Neural progenitor cell (in vitro differentiated cells): ENCODE measurements at regions not wholly inside any gene's neighbourhood (a gene's known extent, or its start where the extent isn't known, plus 50 kb on each side); places are given as distances from the start of the nearest gene placed in this dataset.
A peak's percentile ranks its signal among the peaks of the same experiment; 100 is the strongest.

Experiments used
- DNase-seq: peaks from one replicate; pipeline ENCODE4 v3.0.0-alpha.2; 2016; ENCODE audit warnings: low spot score
- H2AFZ ChIP-seq: fragments of 200-600 bp; sonication (generic); replicated peaks from 2 replicates; pipeline ENCODE4 v1.6.1; 2016; ENCODE audit warnings: antibody characterized with exemption
- H3F3A ChIP-seq: fragments of 200-600 bp; sonication (generic); 2 replicates; pipeline ENCODE4 v1.6.1; 2016; ENCODE audit warnings: antibody characterized with exemption, low read depth
- H3K27ac ChIP-seq: fragments of 200-600 bp; sonication (generic); 2 replicates; pipeline ENCODE4 v1.5.1; 2016; ENCODE audit warnings: mild to moderate bottlenecking
- H3K27me3 ChIP-seq: fragments of 200-600 bp; sonication (generic); 2 replicates; pipeline ENCODE4 v1.6.1; 2016; ENCODE audit warnings: mild to moderate bottlenecking, moderate library complexity
- H3K36me3 ChIP-seq: fragments of 200-600 bp; sonication (generic); 2 replicates; pipeline ENCODE4 v1.5.1; 2016
- H3K4me1 ChIP-seq: fragments of 200-600 bp; sonication (generic); 2 replicates; pipeline ENCODE4 v1.6.1; 2016; ENCODE audit warnings: mixed run types
- H3K4me2 ChIP-seq: fragments of 200-600 bp; sonication (generic); 2 replicates; pipeline ENCODE4 v1.6.1; 2016
- H3K4me3 ChIP-seq: fragments of 200-600 bp; sonication (generic); 2 replicates; pipeline ENCODE4 v1.5.1; 2016
- H3K79me2 ChIP-seq: fragments of 200-600 bp; sonication (generic); 2 replicates; pipeline ENCODE4 v1.6.1; 2016; ENCODE audit warnings: low read depth
- H3K9ac ChIP-seq: fragments of 200-600 bp; sonication (generic); 2 replicates; pipeline ENCODE4 v1.6.1; 2016
- H3K9me3 ChIP-seq: fragments of 200-600 bp; sonication (generic); 2 replicates; pipeline ENCODE4 v1.5.1; 2016; ENCODE audit warnings: low read depth
- H4K20me1 ChIP-seq: fragments of 200-600 bp; sonication (generic); 2 replicates; pipeline ENCODE4 v1.6.1; 2016; ENCODE audit warnings: low read depth
- H3K27ac Mint-ChIP-seq: 3 replicates; pipeline ENCODE4 v1.8.0; 2021; ENCODE audit warnings: mixed read lengths
- H3K27me3 Mint-ChIP-seq: 2 replicates; pipeline ENCODE4 v1.8.0; 2022; ENCODE audit warnings: low read depth, mild to moderate bottlenecking, inconsistent platforms, moderate library complexity, mixed read lengths; ENCODE audit not compliant: insufficient read depth
- H3K36me3 Mint-ChIP-seq: 3 replicates; pipeline ENCODE4 v1.8.0; 2021; ENCODE audit warnings: mixed read lengths
- H3K4me1 Mint-ChIP-seq: 3 replicates; pipeline ENCODE4 v1.8.0; 2021; ENCODE audit warnings: mixed read lengths
- H3K4me3 Mint-ChIP-seq: 3 replicates; pipeline ENCODE4 v1.8.0; 2021; ENCODE audit warnings: mild to moderate bottlenecking, moderate library complexity, mixed read lengths
- H3K9me3 Mint-ChIP-seq: 3 replicates; pipeline ENCODE4 v1.8.0; 2020; ENCODE audit warnings: mixed read lengths
- EZH2 ChIP-seq: fragments of 200-600 bp; sonication (generic); IDR thresholded peaks from 2 replicates; pipeline ENCODE4 v1.6.1; 2017; ENCODE audit warnings: antibody characterized with exemption, mild to moderate bottlenecking, moderate library complexity
- EZH2phosphoT487 ChIP-seq: fragments of 200-600 bp; sonication (generic); IDR thresholded peaks from 2 replicates; pipeline ENCODE4 v1.6.1; 2017; ENCODE audit warnings: antibody characterized with exemption
- TF ChIP-seq, protein P1 (sequence below): fragments of 200-600 bp; sonication (generic); IDR thresholded peaks from 2 replicates; pipeline ENCODE4 v1.5.1; 2017; ENCODE audit warnings: antibody characterized with exemption, mild to moderate bottlenecking

DNA sequence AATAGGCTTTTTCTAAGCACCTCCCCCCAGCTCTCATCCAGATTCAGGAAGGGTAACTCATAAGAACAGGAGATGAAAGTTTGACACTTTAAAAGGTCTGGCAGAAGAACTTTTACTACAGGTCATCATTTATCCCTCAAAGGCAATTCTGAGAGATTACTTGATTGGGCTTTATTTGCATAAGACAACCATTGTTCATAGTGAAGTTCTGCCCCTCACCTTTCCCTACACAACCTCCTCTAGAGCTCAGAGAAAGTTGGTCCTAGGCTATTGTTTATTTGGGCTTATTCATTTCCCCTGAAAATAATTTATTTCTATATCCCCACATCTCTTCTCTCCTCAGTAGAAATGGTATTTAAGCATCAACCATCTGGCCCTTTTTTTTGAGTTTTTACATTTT is 568.4 kb downstream of the ZNF608 start:
- no peak overlapping the region for H3K27ac ChIP-seq
- H3K36me3 ChIP-seq = no peaks in the 10 kb centered on the region
- peaks cover 19% of the 10 kb centered on the region for H3F3A ChIP-seq
- H3K27me3 ChIP-seq = no peaks in the 10 kb centered on the region
- no peaks in the 10 kb centered on the region for H4K20me1 ChIP-seq
- no peak for TF ChIP-seq EZH2phosphoT487
- TF ChIP-seq, protein P1, sequence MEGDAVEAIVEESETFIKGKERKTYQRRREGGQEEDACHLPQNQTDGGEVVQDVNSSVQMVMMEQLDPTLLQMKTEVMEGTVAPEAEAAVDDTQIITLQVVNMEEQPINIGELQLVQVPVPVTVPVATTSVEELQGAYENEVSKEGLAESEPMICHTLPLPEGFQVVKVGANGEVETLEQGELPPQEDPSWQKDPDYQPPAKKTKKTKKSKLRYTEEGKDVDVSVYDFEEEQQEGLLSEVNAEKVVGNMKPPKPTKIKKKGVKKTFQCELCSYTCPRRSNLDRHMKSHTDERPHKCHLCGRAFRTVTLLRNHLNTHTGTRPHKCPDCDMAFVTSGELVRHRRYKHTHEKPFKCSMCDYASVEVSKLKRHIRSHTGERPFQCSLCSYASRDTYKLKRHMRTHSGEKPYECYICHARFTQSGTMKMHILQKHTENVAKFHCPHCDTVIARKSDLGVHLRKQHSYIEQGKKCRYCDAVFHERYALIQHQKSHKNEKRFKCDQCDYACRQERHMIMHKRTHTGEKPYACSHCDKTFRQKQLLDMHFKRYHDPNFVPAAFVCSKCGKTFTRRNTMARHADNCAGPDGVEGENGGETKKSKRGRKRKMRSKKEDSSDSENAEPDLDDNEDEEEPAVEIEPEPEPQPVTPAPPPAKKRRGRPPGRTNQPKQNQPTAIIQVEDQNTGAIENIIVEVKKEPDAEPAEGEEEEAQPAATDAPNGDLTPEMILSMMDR = no peak
- TF ChIP-seq EZH2 = no peak
- peaks cover 20% of the 10 kb centered on the region for H3K4me1 ChIP-seq
- no peak for DNase-seq
- H3K27ac Mint-ChIP-seq = no peak overlapping the region
- H3K4me3 Mint-ChIP-seq = no peak overlapping the region
- H3K36me3 Mint-ChIP-seq = no peaks in the 10 kb centered on the region
- H2AFZ ChIP-seq = no peak overlapping the region
- no peak overlapping the region for H3K4me2 ChIP-seq
- no peak overlapping the region for H3K9ac ChIP-seq
- H3K79me2 ChIP-seq = no peaks in the 10 kb centered on the region
- no peaks in the 10 kb centered on the region for H3K27me3 Mint-ChIP-seq
- H3K9me3 Mint-ChIP-seq = peaks cover 24% of the 10 kb centered on the region
- H3K4me1 Mint-ChIP-seq = peaks cover 6% of the 10 kb centered on the region
- H3K9me3 ChIP-seq = peaks cover 2% of the 10 kb centered on the region
- no peak overlapping the region for H3K4me3 ChIP-seq

DNA sequence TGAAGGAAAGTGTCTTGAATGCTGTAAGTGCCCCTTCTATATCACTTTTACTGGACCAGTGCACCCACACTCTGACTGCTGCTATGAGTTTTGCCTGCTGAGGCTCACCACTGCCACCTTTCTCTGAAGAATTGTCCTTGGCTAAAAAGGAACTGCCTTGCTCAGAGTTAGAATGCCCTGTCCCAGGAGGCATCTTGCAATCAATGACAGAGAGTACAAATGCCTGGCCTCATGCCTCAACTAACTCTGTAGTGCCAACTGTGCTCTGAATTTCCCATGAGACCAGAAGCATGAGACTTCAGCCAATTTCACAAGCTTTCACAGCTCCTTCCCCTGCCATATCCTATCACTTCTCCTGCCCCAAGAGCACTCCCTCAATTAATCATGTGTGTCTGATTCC is 569.7 kb downstream of the ZNF608 start:
- Histone ChIP-seq H3K4me2 (no peak overlapping the region), H3K79me2 (no peaks in the 10 kb centered on the region), H3K36me3 (no peaks in the 10 kb centered on the region), H2AFZ (peak overlapping the region; percentile 1), H3K9me3 (peaks cover 11% of the 10 kb centered on the region), H3K4me3 (no peak overlapping the region), H3F3A (peaks cover 19% of the 10 kb centered on the region), H3K27ac (no peak overlapping the region), H3K27me3 (no peaks in the 10 kb centered on the region), H3K9ac (no peak overlapping the region), H3K4me1 (peaks cover 20% of the 10 kb centered on the region), H4K20me1 (no peaks in the 10 kb centered on the region)
- Mint-ChIP-seq H3K27me3 (no peaks in the 10 kb centered on the region), H3K4me1 (peaks cover 6% of the 10 kb centered on the region), H3K4me3 (no peak overlapping the region), H3K27ac (peak overlapping the region; percentile 57), H3K9me3 (peaks cover 29% of the 10 kb centered on the region), H3K36me3 (no peaks in the 10 kb centered on the region)
- TF ChIP-seq, protein P1 = no peak
- TF ChIP-seq EZH2phosphoT487 (no peak), EZH2 (no peak)
- no peak for DNase-seq

DNA sequence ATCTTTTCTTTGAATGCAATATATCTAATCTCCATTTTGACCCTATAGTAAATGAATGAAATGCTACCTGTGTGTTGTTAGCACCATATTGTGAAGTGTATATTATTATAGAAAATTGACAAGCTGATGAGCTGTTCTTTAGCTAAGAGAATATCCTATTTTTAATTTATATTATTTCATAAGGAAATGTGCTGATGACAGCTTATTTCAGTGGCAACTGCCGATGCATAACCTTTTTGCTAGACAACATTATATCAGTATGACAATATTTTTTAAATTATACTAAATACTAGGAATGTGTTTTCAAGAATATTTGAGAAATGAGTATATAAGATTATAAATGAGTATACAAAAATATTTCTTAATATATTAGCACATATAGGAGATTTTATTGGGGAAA is 573.1 kb downstream of the ZNF608 start:
- no peak overlapping the region for H3K4me3 ChIP-seq
- Mint-ChIP-seq H3K9me3 (peaks cover 42% of the 10 kb centered on the region), H3K4me1 (no peaks in the 10 kb centered on the region), H3K4me3 (no peak overlapping the region), H3K27ac (no peak overlapping the region), H3K27me3 (peaks cover 5% of the 10 kb centered on the region), H3K36me3 (peaks cover 4% of the 10 kb centered on the region)
- no peak overlapping the region for H3K27ac ChIP-seq
- no peak overlapping the region for H3K9ac ChIP-seq
- no peaks in the 10 kb centered on the region for H3K36me3 ChIP-seq
- H4K20me1 ChIP-seq = no peaks in the 10 kb centered on the region
- no peak overlapping the region for H2AFZ ChIP-seq
- H3K79me2 ChIP-seq = no peaks in the 10 kb centered on the region
- H3K27me3 ChIP-seq = no peaks in the 10 kb centered on the region
- DNase-seq = no peak
- peaks cover 13% of the 10 kb centered on the region for H3K4me1 ChIP-seq
- peaks cover 16% of the 10 kb centered on the region for H3K9me3 ChIP-seq
- no peak overlapping the region for H3K4me2 ChIP-seq
- H3F3A ChIP-seq = peaks cover 4% of the 10 kb centered on the region
- TF ChIP-seq, protein P1 = no peak
- TF ChIP-seq EZH2phosphoT487 = no peak
- no peak for TF ChIP-seq EZH2
